NCI-H226 (cell line): ENCODE measurements at regions not wholly inside any gene's neighbourhood (a gene's known extent, or its start where the extent isn't known, plus 50 kb on each side); places are given as distances from the start of the nearest gene placed in this dataset.
"Not testable (repeated sequence)": the region's sequence is repeated elsewhere in the genome, so short reads cannot be mapped to it uniquely, and the experiment has no call there.

ENCODE experiments used
- DNase-seq: peaks from one replicate; pipeline ENCODE4 v3.0.0-alpha.2; 2015

- not testable (repeated sequence) for DNase-seq
Observed at GRCh38 chr11:3513311-3513710, 128.5 kb downstream of the ART5 start.

GRCh38 chr11:3512751-3513150, 129.0 kb downstream of the ART5 start:
- DNase-seq: not testable (repeated sequence)

GRCh38 chr11:3512133-3512703, 129.6 kb downstream of the ART5 start:
- not testable (repeated sequence) for DNase-seq

- not testable (repeated sequence) for DNase-seq
Observed at GRCh38 chr11:3511416-3512132, 130.2 kb downstream of the ART5 start.

DNA sequence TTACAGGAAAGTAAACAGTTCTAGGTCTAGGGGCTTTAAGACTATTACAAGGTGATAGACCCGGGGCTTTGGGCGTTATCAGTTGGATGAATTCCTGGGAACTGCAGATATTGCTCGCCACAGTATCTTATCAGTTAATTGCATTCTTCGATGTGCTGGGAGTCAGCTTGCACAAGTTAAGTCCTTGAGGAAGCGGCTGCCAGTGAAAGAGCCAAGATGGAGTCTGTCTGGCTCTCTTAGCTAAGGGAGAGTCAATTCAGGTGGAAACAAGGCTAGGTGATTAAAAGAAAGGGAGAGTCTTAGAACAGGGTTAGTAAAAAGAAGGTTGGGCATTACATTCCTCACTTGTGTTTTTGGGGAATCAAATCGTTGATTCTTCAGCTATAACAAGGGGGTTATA, 130.6 kb upstream of the ZNF195 start:
- DNase-seq: not testable (repeated sequence)

DNA sequence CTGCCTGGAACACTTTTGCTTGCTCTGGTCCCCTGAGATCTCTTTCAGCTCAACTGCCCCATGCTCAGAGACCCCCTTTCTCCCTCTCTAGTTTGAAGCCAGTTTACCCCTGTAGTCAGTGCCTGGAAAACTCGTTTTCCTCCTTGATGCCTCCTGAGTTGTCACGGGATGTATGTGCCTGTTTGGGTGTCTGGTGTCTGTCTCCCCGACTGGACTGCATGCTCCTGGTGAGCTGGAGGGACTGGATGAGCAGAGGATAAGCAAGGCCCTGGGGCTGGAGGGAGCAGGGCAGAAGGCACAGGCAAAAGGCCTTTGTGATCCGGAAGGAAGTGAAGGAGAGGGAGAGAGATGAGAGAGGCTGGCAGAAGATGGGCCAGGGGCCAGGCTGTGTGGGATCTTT, 120.3 kb upstream of the ZNF195 start:
- not testable (repeated sequence) for DNase-seq

GRCh38 chr11:3498356-3498755, 119.4 kb upstream of the ZNF195 start:
- DNase-seq: not testable (repeated sequence)

DNA sequence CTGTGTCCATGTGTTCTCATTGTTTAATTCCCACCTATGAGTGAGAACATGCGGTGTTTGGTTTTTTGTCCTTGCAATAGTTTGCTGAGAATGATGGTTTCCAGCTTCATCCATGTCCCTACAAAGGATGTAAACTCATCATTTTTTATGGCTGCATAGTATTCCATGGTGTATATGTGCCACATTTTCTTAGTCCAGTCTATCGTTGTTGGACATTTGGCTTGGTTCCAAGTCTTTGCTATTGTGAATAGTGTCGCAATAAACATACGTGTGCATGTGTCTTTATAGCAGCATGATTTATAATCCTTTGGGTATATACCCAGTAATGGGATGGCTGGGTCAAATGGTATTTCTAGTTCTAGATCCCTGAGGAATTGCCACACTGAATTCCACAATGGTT, 114.2 kb upstream of the ZNF195 start:
- not testable (repeated sequence) for DNase-seq

- not testable (repeated sequence) for DNase-seq
Observed at GRCh38 chr11:3488003-3488402, 109.1 kb upstream of the ZNF195 start.

DNA sequence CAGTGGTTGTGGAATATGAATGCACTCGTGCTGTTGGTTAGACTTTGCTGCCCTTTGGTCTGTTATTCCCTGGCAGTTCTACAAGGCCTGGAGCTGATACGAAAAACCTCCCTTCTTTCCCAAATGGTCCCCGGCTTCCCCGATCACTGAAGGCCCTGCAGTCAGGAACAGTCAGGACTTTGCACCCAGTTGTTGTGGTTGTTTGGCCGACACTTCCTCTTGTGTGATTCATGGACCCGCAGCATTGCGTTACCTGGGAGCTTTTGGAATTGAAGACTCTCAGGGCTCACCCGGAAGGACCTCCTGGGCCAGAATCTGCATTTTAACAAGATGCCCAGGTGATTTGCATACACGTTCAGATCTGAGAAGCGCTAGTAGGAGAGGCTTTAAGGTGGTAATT, 106.8 kb upstream of the ZNF195 start:
- DNase-seq: not testable (repeated sequence)

DNA sequence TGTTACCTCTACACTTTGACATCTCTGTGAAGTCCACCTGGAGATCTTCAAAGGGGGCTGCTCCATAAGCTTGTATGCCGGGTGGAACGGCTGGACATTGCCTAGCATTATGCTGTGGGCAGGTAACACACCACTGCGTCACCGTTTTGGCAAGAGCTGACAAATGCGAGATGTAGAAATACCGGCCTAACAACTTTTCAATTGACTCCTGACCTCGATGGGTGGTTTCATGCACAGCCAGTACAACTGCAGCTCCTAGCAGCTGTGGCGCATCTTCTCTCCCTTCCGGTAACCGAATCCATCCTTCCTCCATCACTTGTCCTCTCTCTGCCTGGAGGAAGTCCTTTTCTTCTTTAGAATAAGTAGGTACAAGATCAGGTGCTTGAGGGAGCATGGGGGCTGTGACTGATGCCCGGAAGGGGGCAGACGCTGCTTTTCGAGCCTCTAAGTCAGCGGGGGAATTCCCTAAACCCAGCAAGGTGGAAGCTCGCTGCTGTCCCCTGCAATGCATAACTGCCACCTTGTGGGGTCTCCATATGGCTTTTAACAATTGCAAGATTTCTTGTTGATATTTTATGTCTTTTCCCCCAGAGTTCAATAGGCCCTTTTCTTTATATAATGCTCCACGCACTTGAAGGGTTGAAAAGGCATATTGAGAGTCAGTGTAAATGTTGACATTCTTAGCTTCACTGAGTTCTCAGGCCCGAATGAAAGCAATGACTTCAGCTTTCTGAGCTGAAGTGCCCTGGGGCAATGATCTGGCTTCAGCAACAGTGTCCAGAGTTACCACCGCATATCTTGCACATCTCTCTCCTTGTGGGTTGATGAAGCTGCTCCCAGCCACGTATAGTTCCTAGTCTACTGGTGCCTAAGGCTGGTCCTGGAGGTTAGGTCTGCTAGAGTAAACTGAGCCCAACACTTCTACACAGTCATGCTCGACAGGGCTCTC, 98.3 kb upstream of the ZNF195 start:
- not testable (repeated sequence) for DNase-seq

GRCh38 chr11:3476084-3476936, 97.4 kb upstream of the ZNF195 start:
- DNase-seq: not testable (repeated sequence)

GRCh38 chr11:3468963-3469362, 90.0 kb upstream of the ZNF195 start:
- not testable (repeated sequence) for DNase-seq

DNA sequence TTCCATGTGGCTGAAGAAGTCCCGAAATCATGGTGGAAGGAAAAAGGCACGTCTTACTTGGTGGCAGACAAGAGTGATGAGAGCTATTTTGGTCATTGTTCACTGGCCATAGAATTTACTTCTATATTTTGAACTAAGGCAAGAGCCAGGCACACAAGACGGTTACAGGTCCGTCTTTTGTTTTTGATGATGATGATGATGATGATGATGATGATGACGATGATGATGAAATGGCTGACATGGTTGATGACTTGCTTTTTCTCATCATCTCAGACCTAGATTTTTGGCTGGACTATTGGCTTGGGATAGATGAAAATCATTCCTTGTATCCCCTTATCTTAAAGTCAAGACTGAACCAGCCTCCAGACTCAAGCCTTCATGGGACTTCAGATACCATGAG, 88.7 kb upstream of the ZNF195 start:
- DNase-seq: not testable (repeated sequence)

DNA sequence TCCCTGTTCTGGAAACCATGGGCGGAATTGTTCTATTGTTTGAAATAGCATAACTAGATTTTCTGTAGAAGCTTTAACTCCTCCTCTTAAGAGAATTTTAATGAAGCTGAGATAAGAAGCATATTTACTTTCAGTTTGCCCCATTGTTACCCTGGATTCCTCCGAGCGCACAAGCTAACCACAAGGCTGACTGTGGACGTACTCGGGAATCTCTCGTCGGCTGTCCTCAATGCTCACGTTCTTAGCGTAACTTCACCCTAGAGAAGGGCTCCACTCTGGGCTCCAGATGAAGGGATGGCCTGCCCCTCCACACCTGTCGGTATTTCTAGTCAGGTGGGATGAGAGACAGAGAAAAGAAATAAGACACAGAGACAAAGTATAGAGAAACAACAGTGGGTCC, 76.7 kb upstream of the ZNF195 start:
- DNase-seq: not testable (repeated sequence)

DNA sequence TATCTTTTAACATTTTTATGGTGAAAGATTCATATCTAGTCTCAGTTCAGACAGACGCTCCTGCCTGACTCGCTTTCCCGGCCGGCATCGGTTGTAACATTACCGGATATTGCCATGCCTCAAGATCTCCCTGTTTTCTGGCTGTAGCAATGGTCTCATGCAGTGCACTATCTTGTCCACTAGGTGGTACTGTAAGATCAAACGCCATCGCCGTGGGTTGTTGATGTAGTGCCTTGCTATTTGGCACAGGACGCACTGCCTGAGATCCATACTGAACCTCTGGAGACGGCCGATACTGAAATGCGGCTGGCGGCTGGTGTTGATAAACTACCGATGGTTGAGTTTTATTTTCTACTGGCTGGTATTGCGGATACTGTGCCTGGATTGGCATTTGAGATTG, 75.9 kb upstream of the ZNF195 start:
- not testable (repeated sequence) for DNase-seq

DNA sequence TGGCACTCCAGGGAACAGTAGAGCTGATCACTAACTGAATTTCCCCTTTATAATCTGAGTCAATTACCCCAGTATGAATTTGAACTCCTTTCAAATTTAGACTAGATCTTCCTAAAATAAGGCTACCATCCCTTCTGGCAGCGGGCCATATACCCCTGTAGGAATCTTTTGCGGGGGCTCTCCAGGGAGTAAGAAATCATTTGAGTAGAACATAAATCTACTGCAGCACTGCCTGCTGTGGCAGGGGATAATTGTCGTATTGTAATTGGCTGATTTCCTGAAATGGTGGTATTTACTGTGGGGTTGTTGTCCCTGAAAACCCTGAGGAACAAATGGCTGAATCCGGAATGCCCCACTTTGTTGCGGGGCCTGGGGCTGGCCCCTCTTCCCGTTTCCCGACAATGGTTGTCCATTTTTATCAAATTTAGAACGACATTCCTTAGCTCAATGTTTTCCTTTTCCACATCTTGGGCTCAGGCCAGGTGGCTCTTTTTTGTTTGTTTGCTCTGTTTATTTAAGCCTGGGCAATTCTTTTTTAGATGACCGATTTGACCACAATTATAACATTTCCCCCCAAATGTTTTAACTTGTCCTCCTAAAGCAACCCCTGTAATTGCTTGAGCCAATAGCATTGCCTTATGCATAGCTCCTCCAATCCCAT, 74.8 kb upstream of the ZNF195 start:
- not testable (repeated sequence) for DNase-seq

- DNase-seq: not testable (repeated sequence)
Observed at GRCh38 chr11:3450822-3451221, 71.9 kb upstream of the ZNF195 start.

DNA sequence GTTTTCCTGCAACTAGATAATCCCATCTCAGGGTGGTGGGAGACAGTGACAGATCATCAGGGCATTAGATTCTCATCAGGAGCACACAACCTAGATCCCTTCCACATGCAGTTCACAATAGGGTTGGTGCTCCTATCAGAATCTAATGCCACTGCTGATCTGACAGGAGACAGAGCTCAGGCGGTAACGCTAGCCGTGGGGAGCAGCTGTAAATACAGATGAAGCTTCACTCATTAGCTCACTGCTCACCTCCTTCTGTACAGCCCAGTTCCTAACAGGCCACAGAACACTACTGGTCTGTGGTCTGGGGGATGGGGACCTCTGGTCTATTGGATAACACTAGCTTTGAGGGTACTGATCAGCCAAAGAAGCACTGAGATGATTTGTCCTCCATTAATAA, 66.6 kb upstream of the ZNF195 start:
- not testable (repeated sequence) for DNase-seq

DNA sequence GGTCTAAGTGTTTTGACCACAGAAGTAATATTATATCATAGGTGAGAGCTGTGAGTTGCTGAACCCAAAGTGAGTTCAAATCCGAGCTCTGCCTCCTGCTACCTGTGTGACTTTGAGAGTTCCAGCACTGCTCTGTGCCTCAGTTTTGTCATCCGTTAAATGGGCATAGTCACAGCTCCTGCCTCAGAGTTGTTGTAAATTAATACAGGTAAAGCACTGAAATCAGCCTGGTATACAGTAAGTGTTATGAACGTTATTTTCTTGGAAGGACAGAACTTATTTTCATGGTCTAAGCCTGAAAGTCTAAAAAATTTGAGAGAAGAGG, 65.4 kb upstream of the ZNF195 start:
- DNase-seq: not testable (repeated sequence)

GRCh38 chr11:3443700-3444419, 64.9 kb upstream of the ZNF195 start:
- DNase-seq: not testable (repeated sequence)
